ENCODE measurements at regions not wholly inside any gene's neighbourhood (a gene's known extent, or its start where the extent isn't known, plus 50 kb on each side); places are given as distances from the start of the nearest gene placed in this dataset.
"Not testable (repeated sequence)": the region's sequence is repeated elsewhere in the genome, so short reads cannot be mapped to it uniquely, and the experiment has no call there.

DNA sequence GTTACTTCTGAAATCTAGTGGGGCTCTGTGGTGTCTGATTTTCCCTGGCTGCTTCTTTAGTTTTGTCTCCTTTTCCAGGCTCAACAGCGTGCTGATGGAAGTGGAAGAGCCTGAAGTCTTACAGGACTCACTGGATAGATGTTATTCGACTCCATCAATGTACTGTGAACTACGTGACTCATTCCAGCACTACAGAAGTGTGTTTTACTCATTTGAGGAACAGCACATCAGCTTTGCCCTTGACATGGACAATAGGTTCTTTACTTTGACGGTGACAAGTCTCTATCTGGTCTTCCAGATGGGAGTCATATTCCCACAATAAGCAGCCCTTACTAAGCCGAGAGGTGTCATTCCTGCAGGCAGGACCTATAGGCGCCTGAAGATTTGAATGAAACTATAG is 51.1 kb downstream of the NBPF8 start:
- DNase-seq (ENCODE audit: low spot score) = not testable (repeated sequence)

DNA sequence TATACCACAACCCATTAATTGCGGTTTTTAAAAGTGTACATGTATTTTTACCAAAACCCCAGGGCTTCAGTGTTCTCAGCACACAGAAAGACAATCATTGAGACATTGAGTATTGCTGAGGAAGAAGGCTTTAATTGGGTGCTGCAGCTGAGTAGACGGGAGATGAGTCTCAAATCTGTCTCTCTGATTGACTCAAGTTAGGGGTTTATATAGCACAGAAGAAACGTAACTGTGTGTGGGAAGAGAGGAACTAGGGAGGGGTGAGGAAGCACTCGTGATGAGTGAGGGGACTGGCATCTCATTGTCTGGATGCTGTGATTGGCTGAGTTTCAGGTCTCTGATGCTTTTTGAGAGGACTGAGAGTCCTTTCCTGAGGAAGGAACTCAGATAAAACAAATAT is 62.8 kb downstream of the NBPF8 start:
- not testable (repeated sequence) for DNase-seq (ENCODE audit: low spot score)

DNA sequence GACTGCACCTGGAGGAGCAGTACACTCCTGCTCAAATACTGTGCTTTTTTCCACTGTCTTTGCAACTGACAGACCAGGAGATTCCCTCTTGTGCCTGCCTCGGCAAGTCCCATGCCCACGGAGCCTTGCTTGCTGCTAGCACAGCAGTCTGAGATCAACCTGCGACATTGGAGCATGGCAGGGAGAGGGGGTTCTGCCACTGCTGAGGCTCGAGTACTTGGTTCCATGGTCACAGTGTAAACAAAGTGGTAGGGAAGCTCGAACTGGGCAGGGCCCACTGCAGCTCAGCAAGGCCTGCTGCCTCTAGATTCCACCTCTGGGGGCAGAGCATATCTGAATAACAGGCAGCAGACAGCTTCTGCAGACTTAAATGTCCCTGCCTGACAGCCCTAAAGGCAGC is 63.6 kb downstream of the NBPF8 start:
- not testable (repeated sequence) for DNase-seq (ENCODE audit: low spot score)

DNA sequence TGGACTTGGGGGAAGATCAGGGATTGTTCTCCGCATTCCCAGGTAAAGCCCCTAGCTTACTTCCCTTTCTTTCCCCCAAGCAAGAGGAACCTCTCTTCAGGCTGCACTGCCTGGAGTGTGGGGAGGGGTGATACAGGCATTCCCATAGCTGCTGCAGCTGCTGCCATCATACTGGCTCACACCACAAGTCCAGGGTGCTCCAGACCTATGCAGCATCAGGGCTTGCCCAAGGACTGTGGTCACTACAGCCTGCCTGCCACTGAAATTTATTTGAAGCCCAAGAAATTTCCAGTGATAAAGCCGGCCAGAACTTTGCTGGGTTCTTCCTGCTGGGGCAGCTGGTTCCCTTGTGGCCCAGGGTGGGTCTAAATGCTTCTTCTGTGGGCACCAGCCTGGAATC is 72.7 kb downstream of the NBPF8 start:
- DNase-seq (ENCODE audit: low spot score) = not testable (repeated sequence)

DNA sequence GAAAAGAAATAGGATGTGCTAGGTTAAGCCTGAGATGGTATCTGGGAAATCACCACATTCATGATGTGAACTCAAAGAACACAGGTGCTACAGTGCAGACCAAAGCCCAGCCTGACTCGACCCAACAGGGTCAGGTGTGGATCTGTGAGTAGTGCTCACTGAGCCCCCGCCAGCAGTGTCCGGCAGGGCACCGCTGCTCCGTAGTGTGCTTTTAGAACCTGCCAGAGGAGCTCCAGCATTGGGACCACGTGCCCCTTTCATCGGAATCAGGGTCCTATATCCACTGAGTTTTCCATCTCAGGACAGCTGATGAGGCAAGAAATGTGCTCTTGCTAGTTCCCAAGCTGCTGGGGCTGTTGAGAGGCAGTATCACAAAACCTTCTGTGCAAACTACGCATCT is 74.4 kb downstream of the NBPF8 start:
- DNase-seq (ENCODE audit: low spot score) = not testable (repeated sequence)

DNA sequence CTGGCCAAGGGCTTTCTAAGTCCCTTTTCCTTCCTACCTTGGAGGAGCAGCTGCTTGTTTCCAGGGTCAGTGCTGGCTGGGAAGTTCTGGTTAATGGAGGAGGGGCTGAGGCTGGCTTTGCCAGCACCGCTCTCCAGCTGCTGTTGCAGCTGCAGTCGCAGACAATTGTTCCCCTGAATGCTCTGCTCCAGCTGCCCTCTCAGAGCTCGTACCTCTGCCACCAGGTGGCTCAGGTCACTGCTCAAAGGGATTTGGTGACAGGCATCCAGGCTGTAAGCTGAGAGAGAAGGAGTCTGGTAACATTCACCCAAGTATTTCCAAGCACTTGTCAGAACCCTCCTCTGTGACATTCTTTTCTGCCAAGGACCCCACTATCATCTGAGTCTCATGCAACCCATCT is 82.3 kb downstream of the NBPF8 start:
- DNase-seq (ENCODE audit: low spot score) = not testable (repeated sequence)

DNA sequence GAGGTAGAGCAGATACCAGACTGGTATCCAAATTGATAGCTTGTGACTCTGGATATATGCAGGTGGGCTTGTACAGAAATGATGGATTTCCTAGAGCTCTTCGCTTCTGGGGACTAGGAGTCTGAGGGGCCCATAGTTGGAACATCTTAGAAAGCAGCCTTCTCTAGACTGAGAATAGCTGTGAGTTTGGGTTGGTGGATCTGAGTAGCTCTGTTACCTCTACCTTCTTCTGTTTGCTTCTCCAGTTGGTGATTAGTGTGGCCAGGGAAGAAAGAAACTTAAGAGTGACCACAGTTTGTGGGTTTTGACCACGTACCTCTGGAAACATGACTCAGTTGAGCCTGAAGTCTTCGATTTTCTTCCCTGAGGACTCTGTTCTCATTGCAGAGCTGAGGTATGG is 88.4 kb downstream of the NBPF8 start:
- DNase-seq (ENCODE audit: low spot score) = not testable (repeated sequence)

DNA sequence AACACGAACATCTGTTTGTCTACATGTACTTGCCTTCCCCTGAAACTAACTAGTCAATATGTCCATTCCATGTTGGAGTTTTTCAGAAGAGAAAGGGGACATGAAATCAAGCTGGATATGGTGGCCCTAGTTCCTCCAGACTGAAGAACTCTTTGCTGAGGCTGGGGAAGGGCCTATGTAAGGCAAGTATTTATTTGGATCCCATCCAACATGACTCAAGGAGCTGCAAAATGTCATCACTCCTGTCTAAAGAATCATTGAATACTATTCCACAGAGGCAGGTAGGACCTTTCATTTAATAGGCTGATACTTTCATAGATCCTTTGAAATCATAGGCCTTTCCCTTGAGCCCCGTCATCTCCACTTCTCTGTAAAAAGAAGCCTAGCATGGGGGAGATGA is 91.5 kb downstream of the NBPF8 start:
- DNase-seq (ENCODE audit: low spot score) = not testable (repeated sequence)

DNA sequence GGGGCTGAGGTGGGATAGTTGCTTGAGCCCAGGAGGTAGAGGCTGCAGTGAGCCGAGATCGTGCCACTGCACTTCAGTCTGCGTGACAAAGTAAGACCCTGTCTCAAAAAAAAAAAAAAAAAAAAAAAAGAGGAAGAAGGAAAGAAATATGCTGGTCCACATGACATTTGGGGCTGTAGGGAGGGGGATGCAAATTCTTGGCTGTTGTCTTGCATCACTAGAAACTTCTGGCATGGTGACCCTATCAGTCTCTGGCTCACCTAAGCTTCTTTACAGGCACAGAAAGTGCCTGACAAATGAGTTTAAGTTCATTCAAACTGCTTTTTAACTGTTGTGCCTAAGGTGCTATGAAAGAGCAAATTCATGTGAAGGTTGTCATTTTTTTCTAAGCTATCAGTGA is 93.5 kb downstream of the NBPF8 start:
- not testable (repeated sequence) for DNase-seq (ENCODE audit: low spot score)

DNA sequence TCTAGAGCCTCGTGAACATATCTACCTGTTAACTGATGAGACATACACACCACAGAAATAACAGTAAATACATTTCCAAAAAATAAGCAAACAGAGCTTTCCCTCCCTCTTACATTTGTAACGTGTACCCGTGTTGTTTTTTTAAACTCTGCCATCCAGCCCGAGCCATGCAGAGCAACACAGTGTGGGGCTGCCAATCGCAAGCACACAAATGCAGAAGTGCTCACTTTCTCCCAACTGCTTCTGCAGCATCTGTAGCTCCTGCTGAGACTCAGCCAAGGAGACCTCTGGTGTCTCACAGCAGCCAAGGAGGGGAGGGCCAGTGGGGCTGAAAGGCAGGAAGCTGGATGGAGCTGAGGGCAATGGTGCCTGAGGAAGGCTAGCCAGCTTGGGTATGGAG is 94.4 kb downstream of the NBPF8 start:
- DNase-seq (ENCODE audit: low spot score) = not testable (repeated sequence)

DNA sequence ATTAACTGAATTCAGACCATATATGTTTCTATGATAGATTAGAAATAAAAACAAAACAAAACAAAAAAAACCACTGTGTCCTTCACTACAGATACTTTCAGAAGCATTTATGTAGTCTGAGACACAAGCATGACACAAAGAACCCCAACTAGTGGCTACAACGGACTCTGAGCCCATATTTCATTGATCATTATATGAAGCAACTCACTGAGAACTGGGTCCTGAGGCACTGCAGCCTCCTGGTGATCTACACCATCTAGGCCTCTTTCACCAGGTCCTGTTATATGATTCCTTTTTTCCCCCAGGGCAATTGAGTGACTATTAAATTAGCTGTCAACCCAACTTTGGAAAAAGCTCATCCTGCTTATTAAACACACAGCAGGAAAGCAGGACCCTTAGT is 98.3 kb downstream of the NBPF8 start:
- not testable (repeated sequence) for DNase-seq (ENCODE audit: low spot score)

DNA sequence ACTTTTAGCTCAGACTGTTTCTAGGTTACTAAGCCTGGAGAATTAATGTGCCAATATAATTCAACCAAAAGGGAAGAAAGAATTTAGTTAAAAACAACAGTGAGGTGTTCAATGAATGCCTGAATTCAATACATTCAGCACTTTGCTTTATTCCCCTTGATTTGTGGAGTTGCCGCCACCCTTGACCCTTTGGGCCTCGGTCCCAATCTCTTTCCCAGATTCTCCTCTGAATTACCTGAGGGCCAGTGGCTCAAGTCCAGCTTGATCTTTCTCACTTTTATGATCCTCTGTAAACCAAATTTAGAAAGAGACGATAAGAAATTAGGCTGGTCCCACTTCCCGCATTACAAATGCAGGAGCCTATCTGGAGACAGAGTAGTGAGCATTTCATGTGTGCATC is 98.7 kb downstream of the NBPF8 start:
- not testable (repeated sequence) for DNase-seq (ENCODE audit: low spot score)

DNA sequence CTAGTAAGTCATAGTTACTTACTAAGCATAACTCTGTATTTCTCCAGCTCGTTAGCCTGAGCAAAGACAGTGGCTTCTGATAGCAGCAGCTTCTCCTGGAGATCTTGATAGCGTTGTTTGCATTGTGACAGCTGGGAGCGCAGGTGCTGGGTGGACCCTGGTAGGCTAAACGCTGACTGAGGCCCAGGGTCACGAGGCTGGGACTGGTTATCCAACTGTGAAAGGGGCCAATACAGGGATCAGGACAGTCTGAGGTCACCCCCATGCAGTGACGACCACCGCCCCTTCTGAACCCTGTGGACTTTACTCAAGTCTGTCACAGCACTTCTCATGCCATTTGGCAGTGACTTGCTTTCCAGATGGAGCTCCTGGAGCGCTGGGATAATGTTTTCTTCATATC is 104.4 kb downstream of the NBPF8 start:
- DNase-seq (ENCODE audit: low spot score) = not testable (repeated sequence)

DNA sequence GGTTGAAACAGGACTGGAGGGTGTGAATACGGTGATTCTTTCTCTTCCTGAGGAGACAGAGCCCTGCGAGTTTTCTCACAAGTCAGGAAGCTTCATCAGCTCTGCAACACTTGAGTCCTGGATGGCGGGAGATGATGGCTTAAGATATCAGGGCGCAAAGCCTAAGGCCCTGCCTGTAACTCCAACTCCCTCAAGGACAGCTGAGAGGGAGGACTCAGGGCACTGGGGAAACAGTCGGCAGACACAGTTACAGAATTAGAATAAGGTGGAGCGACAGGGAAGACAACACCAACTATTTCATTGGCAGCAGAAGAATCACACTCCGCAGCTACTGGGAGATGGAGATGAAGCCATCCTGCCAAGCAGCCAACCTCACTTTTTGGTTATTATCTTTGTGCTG is 109.6 kb downstream of the NBPF8 start:
- DNase-seq (ENCODE audit: low spot score) = not testable (repeated sequence)

DNA sequence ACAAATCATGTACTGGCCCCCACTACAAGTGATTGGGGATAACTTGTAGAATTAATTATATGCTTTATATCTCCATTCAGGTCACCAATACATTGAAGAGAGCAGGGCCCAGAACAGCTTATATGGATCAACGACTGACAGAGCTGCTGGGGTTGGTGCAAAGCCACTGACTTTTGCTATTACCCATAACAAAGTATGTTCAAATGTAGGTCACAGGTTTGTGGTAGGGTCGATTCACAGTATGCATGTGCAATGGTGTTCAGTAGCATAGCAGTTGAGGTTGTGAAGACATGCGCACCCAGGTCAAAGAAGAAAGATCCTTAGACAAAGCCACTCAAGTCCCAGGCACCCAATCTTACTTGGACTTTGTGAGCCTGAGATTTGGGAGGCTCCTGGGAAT is 110.6 kb downstream of the NBPF8 start:
- DNase-seq (ENCODE audit: low spot score) = not testable (repeated sequence)

DNA sequence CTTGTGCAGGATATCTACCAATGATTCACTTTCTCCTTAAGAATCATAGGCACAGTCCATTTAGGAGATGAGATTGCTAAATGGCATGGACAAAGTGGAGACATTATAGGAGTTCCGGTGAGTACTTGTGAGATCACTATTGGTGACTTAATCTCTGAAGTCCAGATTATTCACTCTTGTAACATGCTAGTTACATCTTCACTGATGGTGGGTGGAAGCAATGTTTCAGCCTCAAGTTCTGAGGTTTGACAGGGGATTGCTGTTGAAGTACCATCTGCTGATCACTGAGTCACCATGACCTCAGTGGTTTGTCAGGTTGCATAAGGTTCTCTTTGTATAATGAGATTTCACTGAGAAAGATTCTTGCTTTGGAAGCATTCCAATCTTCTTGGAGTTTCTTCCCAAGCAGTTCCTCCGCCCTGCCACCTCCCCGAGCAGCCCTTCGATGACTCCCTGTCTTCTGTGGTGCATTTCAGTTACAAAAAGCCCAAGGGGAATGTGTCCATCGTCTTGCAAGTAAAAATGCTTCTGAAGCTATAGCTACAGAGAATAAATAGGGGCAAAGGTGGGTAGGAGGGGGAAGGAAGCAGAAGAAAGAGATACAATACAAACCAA is 114.7 kb downstream of the NBPF8 start:
- not testable (repeated sequence) for DNase-seq (ENCODE audit: low spot score)

DNA sequence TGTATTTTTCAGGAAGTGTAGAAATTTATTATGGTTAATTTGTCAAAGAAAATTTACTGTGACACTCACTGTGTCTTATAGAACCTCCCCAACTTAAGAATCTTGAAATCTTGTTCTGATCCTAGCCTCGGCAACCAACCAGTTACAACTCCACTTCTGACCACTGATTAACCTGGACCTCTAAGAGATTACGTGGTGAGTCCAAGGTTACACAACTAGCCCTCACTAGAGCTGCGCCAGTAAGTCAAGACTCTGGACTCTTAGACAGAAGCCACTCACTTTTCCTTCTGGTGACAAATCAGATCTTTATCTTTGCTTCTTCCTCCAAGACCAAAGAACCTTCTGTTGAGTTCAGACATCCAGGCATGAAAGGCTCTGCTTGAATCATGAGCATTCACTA is 116.6 kb downstream of the NBPF8 start:
- not testable (repeated sequence) for DNase-seq (ENCODE audit: low spot score)

DNA sequence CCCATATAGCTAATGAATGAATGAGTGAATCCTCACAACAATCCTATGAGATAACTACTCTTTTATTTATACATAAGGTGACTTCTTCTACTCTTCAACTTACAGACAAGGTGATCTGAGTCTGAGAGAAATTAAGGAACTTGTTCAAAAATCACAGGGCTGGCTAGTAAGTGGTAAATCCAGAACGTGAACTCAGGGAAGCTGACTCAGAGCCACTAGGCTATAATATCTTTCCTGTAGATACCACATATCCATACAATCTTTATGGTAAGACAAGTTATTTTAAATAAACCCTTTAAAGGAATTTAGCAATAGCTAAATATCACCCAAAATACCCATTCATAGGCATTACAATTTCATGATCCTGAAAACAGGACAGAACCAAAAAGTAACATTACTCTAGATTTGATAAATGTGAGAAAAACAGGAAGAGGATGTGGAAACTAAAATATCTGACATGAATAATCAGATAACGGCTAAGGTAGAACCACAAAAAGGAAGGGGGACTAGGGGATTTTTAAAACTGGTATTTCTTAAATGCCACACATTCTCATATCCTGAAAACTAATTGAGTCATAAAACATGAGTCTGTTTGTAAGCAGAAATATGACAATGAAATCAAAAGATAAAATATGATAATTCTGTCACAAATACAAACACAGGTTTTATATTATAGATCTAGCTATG is 119.7 kb downstream of the NBPF8 start:
- not testable (repeated sequence) for DNase-seq (ENCODE audit: low spot score)

DNA sequence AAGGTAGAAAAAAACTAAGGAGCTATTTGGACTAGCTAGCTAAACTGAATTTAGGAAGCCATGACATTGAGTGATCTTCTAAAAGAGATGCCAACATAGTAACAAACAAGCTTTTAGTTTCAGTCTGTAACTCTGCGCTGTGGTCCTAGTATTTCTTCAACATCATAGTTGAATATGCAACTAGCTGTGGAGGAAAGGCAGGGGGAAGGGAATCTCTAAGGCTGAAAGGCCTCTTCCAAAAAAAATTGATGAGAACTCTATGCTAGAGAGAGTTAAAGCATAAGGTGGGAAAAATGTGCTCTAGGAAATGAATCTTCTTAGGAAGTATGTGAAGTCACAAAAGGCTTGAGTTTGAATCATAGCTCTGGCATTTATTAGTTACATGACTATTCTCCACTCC is 120.2 kb downstream of the NBPF8 start:
- DNase-seq (ENCODE audit: low spot score) = not testable (repeated sequence)

DNA sequence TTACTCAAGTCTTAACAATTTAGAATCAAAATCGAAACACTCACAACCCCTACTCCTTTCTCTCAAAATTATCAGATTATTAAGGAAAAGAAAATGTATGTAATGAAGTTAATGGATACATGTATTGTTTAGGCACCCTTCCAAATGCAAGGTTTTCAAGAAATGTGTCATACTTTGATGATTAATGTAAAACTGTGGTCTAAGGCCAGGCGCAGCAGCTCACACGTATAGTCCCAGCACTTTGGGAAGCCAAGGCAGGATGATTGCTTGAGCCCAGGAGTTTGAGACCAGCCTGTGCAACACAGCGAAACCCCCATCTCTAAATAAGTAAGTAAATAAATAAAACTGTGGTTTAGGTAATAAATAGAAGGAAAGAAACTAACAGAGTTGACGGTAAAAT is 126.6 kb downstream of the NBPF8 start:
- DNase-seq (ENCODE audit: low spot score) = not testable (repeated sequence)

DNA sequence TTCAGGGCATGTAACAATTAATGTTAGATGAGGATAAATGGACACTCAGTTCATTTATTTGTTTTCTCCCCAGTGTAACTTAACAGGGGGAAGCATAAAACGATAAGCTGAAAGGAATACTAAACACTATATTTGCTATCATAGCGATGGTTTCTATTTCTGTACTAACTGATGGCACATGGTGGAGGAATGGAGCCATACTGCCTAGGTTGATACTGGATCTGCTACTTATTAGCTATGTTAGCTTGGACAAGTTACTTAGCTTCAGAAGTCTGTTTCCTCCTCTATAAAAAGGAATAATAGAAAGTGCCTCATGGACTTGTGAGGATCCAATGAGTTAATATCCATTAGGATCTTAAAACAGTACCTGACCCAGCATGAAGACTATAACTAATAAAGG is 127.5 kb downstream of the NBPF8 start:
- DNase-seq (ENCODE audit: low spot score) = not testable (repeated sequence)

DNA sequence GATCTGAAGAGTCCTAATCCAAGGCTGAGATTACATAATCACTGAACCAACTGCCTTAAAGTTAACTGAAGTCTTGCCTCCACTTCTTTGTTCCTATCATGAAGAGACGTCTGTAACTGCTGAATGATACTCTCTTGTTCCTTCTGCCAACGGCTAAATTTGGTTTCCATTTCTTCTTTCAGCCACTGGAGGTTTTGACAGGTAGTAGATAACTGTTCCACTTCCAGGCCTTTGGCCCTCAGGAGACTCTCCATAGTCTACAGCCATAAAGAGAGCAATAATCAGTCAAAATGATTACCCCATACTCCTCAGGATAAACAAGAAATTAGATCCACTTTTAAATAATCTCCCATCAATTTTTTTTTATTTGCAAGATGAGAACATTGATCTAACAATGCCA is 128.1 kb downstream of the NBPF8 start:
- DNase-seq (ENCODE audit: low spot score) = not testable (repeated sequence)

DNA sequence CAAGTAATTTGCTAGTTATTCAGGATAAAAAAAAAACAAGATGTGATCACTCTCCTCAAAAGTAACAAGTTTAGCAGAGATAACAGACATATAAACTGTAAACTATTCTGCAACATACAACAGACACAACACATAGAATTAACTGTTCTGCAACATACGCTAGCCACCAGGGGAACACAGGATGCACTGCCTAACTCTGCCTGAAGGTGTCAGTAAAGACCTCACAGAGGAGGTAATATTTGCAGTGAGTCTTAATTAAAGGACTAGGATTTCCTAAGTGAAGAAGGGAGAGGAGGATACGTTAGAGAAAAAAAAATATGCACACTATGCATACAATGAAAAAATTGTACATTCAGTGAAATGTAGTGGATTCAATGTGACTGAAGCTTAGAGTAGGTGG is 129.6 kb downstream of the NBPF8 start:
- DNase-seq (ENCODE audit: low spot score) = not testable (repeated sequence)

DNA sequence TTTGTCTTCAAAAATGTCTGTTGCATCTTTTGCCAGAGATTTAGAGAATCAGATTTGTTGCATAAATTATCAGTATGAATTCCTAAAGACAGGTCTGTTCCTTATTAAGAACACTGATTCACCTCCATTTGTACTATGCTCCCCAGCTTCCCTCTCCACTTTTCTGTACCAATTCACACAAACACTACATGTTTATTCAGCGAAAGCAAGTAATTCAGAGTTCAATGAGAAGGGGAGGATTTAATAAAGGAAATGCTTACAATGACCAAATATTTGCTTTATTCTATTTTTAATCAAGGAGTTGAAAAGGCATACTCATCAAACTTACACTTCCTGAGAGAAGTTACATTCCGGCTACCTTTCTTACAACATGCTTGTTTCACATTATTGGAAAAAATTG is 135.5 kb downstream of the NBPF8 start:
- not testable (repeated sequence) for DNase-seq (ENCODE audit: low spot score)

Measured in left forelimb (tissue), 1 donor.